ENCODE measurements at regions not wholly inside any gene's neighbourhood (a gene's known extent, or its start where the extent isn't known, plus 50 kb on each side); places are given as distances from the start of the nearest gene placed in this dataset.

- WGBS, 4 donors, result 72 to 84% (median 81%) methylated on average over 4 of the region's 4 CpGs
- Histone ChIP-seq H3K4me1 (no peaks in the 10 kb centered on the region), H3K4me3 (no peak overlapping the region), H3K9me3 (no peaks in the 10 kb centered on the region), H3K27me3 (no peaks in the 10 kb centered on the region), H3K36me3 (no peaks in the 10 kb centered on the region), H3K27ac (no peak overlapping the region)
- TF ChIP-seq POLR2A (IDR thresholded peaks at IDR 0.05) (no peak), CTCF (IDR thresholded peaks at IDR 0.05) (no peak)
- ATAC-seq, result no peak
- intact Hi-C loops (cut with DNase I), result no loop called here
- DNase-seq, result no peak
Measured at GRCh38 chr5:155106221-155106620, 92.7 kb downstream of the KIF4B start.

GRCh38 chr5:155113888-155114287 is 100.3 kb downstream of the KIF4B start:
- TF ChIP-seq POLR2A (IDR thresholded peaks at IDR 0.05) (no peak), CTCF (IDR thresholded peaks at IDR 0.05) (no peak)
- Histone ChIP-seq H3K4me1 (no peaks in the 10 kb centered on the region), H3K36me3 (no peaks in the 10 kb centered on the region), H3K27ac (no peak overlapping the region), H3K27me3 (no peaks in the 10 kb centered on the region), H3K4me3 (no peak overlapping the region), H3K9me3 (no peaks in the 10 kb centered on the region)
- intact Hi-C loops (cut with DNase I), result no loop called here
- ATAC-seq (no peak), DNase-seq (no peak)
- 62 to 75% (median 69%) methylated on average over 3 of the region's 3 CpGs for WGBS, 4 donors

GRCh38 chr5:155114655-155115054 is 101.1 kb downstream of the KIF4B start:
- Histone ChIP-seq H3K36me3 (no peaks in the 10 kb centered on the region), H3K4me3 (no peak overlapping the region), H3K9me3 (no peaks in the 10 kb centered on the region), H3K4me1 (no peaks in the 10 kb centered on the region), H3K27me3 (no peaks in the 10 kb centered on the region), H3K27ac (no peak overlapping the region)
- no peak for ATAC-seq
- TF ChIP-seq POLR2A (IDR thresholded peaks at IDR 0.05), result no peak
- WGBS, 4 donors, result 86 to 100% (median 93%) methylated on average over 1 to 25 of the region's 25 CpGs
- intact Hi-C loops (cut with DNase I), result no loop called here
- no peak for DNase-seq

GRCh38 chr5:155116456-155117251 is 103.1 kb downstream of the KIF4B start:
- intact Hi-C loops (cut with DNase I), result no loop called here
- Histone ChIP-seq H3K4me3 (no peak overlapping the region), H3K9me3 (no peaks in the 10 kb centered on the region), H3K4me1 (no peaks in the 10 kb centered on the region), H3K27me3 (no peaks in the 10 kb centered on the region), H3K36me3 (no peaks in the 10 kb centered on the region), H3K27ac (no peak overlapping the region)
- ATAC-seq (no peak), DNase-seq (no peak)
- WGBS, 4 donors, result 84 to 88% (median 86%) methylated on average over 13 of the region's 13 CpGs
- no peak for TF ChIP-seq CTCF (IDR thresholded peaks at IDR 0.05)
- TF ChIP-seq POLR2A (IDR thresholded peaks at IDR 0.05), result no peak
